GM12892 (cell line): ENCODE measurements at regions not wholly inside any gene's neighbourhood (a gene's known extent, or its start where the extent isn't known, plus 50 kb on each side); places are given as distances from the start of the nearest gene placed in this dataset.

ENCODE experiments used
- POLR2A ChIP-seq: IDR thresholded peaks from 2 replicates; pipeline ENCODE4 v1.6.1; 2011; ENCODE audit warnings: low read depth, low read length, control low read depth
- POLR2AphosphoS5 ChIP-seq: IDR thresholded peaks from 2 replicates; pipeline ENCODE4 v1.6.1; 2011; ENCODE audit warnings: low read depth, low read length, control low read depth

- TF ChIP-seq POLR2A = no peak
- no peak for TF ChIP-seq POLR2AphosphoS5
These were observed 609.9 kb upstream of the TMEM132C start for GRCh38 chr12:127657036-127657435.
